ENCODE measurements at regions not wholly inside any gene's neighbourhood (a gene's known extent, or its start where the extent isn't known, plus 50 kb on each side); places are given as distances from the start of the nearest gene placed in this dataset.

DNA sequence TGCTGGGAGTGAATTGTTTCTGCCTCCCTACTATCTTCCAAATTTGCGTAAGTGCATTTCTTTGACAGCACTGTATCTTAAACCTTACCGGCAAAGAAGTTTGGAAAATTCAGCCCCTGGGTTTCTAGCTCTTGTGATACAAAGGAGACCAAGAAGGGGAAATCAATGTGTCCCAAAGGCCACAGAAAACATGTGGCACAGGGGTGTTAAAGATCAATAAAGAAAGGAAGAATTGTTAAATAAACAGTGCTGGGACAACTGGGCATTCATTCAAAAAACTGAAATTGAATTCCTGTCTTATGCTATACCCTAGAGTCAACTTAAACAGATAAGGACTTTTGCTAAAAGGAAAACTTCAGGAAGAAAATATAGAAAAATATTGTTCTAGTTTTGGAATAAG is 328.1 kb downstream of the MAN2A1 start:
- TF ChIP-seq SREBF2 (IDR thresholded peaks at IDR 0.05) = no peak
- TF ChIP-seq, protein P1, sequence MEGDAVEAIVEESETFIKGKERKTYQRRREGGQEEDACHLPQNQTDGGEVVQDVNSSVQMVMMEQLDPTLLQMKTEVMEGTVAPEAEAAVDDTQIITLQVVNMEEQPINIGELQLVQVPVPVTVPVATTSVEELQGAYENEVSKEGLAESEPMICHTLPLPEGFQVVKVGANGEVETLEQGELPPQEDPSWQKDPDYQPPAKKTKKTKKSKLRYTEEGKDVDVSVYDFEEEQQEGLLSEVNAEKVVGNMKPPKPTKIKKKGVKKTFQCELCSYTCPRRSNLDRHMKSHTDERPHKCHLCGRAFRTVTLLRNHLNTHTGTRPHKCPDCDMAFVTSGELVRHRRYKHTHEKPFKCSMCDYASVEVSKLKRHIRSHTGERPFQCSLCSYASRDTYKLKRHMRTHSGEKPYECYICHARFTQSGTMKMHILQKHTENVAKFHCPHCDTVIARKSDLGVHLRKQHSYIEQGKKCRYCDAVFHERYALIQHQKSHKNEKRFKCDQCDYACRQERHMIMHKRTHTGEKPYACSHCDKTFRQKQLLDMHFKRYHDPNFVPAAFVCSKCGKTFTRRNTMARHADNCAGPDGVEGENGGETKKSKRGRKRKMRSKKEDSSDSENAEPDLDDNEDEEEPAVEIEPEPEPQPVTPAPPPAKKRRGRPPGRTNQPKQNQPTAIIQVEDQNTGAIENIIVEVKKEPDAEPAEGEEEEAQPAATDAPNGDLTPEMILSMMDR (IDR thresholded peaks at IDR 0.05) = no peak
- TF ChIP-seq POLR2AphosphoS2 (conservative IDR thresholded peaks at IDR 0.05; ENCODE audit: low read length) = no peak
- TF ChIP-seq, protein P2, sequence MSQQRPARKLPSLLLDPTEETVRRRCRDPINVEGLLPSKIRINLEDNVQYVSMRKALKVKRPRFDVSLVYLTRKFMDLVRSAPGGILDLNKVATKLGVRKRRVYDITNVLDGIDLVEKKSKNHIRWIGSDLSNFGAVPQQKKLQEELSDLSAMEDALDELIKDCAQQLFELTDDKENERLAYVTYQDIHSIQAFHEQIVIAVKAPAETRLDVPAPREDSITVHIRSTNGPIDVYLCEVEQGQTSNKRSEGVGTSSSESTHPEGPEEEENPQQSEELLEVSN (IDR thresholded peaks at IDR 0.05; ENCODE audit: borderline replicate concordance, low read depth) = no peak
- TF ChIP-seq, protein P3, sequence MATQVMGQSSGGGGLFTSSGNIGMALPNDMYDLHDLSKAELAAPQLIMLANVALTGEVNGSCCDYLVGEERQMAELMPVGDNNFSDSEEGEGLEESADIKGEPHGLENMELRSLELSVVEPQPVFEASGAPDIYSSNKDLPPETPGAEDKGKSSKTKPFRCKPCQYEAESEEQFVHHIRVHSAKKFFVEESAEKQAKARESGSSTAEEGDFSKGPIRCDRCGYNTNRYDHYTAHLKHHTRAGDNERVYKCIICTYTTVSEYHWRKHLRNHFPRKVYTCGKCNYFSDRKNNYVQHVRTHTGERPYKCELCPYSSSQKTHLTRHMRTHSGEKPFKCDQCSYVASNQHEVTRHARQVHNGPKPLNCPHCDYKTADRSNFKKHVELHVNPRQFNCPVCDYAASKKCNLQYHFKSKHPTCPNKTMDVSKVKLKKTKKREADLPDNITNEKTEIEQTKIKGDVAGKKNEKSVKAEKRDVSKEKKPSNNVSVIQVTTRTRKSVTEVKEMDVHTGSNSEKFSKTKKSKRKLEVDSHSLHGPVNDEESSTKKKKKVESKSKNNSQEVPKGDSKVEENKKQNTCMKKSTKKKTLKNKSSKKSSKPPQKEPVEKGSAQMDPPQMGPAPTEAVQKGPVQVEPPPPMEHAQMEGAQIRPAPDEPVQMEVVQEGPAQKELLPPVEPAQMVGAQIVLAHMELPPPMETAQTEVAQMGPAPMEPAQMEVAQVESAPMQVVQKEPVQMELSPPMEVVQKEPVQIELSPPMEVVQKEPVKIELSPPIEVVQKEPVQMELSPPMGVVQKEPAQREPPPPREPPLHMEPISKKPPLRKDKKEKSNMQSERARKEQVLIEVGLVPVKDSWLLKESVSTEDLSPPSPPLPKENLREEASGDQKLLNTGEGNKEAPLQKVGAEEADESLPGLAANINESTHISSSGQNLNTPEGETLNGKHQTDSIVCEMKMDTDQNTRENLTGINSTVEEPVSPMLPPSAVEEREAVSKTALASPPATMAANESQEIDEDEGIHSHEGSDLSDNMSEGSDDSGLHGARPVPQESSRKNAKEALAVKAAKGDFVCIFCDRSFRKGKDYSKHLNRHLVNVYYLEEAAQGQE (IDR thresholded peaks at IDR 0.05) = no peak
- no peak for TF ChIP-seq CEBPB (IDR thresholded peaks at IDR 0.05)
- TF ChIP-seq, protein P4, sequence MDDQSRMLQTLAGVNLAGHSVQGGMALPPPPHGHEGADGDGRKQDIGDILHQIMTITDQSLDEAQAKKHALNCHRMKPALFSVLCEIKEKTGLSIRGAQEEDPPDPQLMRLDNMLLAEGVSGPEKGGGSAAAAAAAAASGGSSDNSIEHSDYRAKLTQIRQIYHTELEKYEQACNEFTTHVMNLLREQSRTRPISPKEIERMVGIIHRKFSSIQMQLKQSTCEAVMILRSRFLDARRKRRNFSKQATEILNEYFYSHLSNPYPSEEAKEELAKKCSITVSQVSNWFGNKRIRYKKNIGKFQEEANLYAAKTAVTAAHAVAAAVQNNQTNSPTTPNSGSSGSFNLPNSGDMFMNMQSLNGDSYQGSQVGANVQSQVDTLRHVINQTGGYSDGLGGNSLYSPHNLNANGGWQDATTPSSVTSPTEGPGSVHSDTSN (IDR thresholded peaks at IDR 0.05) = no peak
- no peak for TF ChIP-seq RNF2 (IDR thresholded peaks at IDR 0.05; ENCODE audit: borderline replicate concordance, low read depth)
- TF ChIP-seq RAD21 (conservative IDR thresholded peaks at IDR 0.05 in 1 of 2, IDR thresholded peaks at IDR 0.05 in 1 of 2) = no peak
- no peak for TF ChIP-seq FOSB (CRISPR knock-in tag; IDR thresholded peaks at IDR 0.05)
- TF ChIP-seq POLR2A (IDR thresholded peaks at IDR 0.05; ENCODE audit: low read length) = no peak
- no peak for TF ChIP-seq RCOR1 (IDR thresholded peaks at IDR 0.05; ENCODE audit: low read depth, low read length)
- TF ChIP-seq CHD2 (IDR thresholded peaks at IDR 0.05; ENCODE audit: low read length, partially characterized antibody) = no peak
- no peak for TF ChIP-seq RFX5 (IDR thresholded peaks at IDR 0.05)
